ENCODE measurements at regions not wholly inside any gene's neighbourhood (a gene's known extent, or its start where the extent isn't known, plus 50 kb on each side); places are given as distances from the start of the nearest gene placed in this dataset.

- Histone ChIP-seq H2AFZ (ENCODE audit: low read depth, low read length) (no peak overlapping the region), H3K4me2 (ENCODE audit: low read length) (no peak overlapping the region), H3K9me2 (ENCODE audit: insufficient read depth, low read length) (no peaks in the 10 kb centered on the region), H3F3A (ENCODE audit: insufficient read depth, low read length, poor library complexity, severe bottlenecking) (no peaks in the 10 kb centered on the region), H3K9ac (ENCODE audit: low read length) (no peak overlapping the region), H3K79me2 (replicated peaks; ENCODE audit: insufficient read depth, low read length) (no peaks in the 10 kb centered on the region), H3K4me3 (ENCODE audit: low read length) (no peak overlapping the region), H3K9me3 (ENCODE audit: low read length) (no peaks in the 10 kb centered on the region), H4K20me1 (ENCODE audit: insufficient read depth) (no peaks in the 10 kb centered on the region), H3K36me3 (ENCODE audit: insufficient read depth, low read length) (no peaks in the 10 kb centered on the region), H3K27ac (ENCODE audit: low read length) (no peak overlapping the region), H3K27me3 (ENCODE audit: insufficient read depth, low read depth, low read length) (no peaks in the 10 kb centered on the region)
- TF ChIP-seq TAF1 (IDR thresholded peaks at IDR 0.05; ENCODE audit: low read depth): no peak
- TF ChIP-seq, protein P1, sequence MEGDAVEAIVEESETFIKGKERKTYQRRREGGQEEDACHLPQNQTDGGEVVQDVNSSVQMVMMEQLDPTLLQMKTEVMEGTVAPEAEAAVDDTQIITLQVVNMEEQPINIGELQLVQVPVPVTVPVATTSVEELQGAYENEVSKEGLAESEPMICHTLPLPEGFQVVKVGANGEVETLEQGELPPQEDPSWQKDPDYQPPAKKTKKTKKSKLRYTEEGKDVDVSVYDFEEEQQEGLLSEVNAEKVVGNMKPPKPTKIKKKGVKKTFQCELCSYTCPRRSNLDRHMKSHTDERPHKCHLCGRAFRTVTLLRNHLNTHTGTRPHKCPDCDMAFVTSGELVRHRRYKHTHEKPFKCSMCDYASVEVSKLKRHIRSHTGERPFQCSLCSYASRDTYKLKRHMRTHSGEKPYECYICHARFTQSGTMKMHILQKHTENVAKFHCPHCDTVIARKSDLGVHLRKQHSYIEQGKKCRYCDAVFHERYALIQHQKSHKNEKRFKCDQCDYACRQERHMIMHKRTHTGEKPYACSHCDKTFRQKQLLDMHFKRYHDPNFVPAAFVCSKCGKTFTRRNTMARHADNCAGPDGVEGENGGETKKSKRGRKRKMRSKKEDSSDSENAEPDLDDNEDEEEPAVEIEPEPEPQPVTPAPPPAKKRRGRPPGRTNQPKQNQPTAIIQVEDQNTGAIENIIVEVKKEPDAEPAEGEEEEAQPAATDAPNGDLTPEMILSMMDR (IDR thresholded peaks at IDR 0.05; ENCODE audit: poor library complexity, severe bottlenecking): no peak
- no peak for TF ChIP-seq SMC3 (conservative IDR thresholded peaks at IDR 0.05; ENCODE audit: poor library complexity)
- TF ChIP-seq, protein P2, sequence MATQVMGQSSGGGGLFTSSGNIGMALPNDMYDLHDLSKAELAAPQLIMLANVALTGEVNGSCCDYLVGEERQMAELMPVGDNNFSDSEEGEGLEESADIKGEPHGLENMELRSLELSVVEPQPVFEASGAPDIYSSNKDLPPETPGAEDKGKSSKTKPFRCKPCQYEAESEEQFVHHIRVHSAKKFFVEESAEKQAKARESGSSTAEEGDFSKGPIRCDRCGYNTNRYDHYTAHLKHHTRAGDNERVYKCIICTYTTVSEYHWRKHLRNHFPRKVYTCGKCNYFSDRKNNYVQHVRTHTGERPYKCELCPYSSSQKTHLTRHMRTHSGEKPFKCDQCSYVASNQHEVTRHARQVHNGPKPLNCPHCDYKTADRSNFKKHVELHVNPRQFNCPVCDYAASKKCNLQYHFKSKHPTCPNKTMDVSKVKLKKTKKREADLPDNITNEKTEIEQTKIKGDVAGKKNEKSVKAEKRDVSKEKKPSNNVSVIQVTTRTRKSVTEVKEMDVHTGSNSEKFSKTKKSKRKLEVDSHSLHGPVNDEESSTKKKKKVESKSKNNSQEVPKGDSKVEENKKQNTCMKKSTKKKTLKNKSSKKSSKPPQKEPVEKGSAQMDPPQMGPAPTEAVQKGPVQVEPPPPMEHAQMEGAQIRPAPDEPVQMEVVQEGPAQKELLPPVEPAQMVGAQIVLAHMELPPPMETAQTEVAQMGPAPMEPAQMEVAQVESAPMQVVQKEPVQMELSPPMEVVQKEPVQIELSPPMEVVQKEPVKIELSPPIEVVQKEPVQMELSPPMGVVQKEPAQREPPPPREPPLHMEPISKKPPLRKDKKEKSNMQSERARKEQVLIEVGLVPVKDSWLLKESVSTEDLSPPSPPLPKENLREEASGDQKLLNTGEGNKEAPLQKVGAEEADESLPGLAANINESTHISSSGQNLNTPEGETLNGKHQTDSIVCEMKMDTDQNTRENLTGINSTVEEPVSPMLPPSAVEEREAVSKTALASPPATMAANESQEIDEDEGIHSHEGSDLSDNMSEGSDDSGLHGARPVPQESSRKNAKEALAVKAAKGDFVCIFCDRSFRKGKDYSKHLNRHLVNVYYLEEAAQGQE (IDR thresholded peaks at IDR 0.05; ENCODE audit: borderline replicate concordance): no peak
- TF ChIP-seq MXI1 (conservative IDR thresholded peaks at IDR 0.05; ENCODE audit: poor library complexity, severe bottlenecking): no peak
- no peak for TF ChIP-seq RAD21 (conservative IDR thresholded peaks at IDR 0.05)
- no peak for TF ChIP-seq POLR2AphosphoS5 (IDR thresholded peaks at IDR 0.05)
- TF ChIP-seq EP300 (conservative IDR thresholded peaks at IDR 0.05; ENCODE audit: poor library complexity, severe bottlenecking): no peak
- no peak for TF ChIP-seq EZH2 (IDR thresholded peaks at IDR 0.05; ENCODE audit: borderline replicate concordance, insufficient read depth, low read length, poor library complexity, severe bottlenecking)
Observed at GRCh38 chr11:41866525-41866924, 407.1 kb upstream of the LRRC4C start.

GRCh38 chr11:41868606-41869005, 409.2 kb upstream of the LRRC4C start:
- Histone ChIP-seq H3K9me2 (ENCODE audit: insufficient read depth, low read length) (no peaks in the 10 kb centered on the region), H3K4me2 (ENCODE audit: low read length) (no peak overlapping the region), H3K27me3 (ENCODE audit: insufficient read depth, low read depth, low read length) (no peaks in the 10 kb centered on the region), H3K9ac (ENCODE audit: low read length) (no peak overlapping the region), H4K20me1 (ENCODE audit: insufficient read depth) (no peaks in the 10 kb centered on the region), H3K9me3 (ENCODE audit: low read length) (no peaks in the 10 kb centered on the region), H3K36me3 (ENCODE audit: insufficient read depth, low read length) (no peaks in the 10 kb centered on the region), H2AFZ (ENCODE audit: low read depth, low read length) (no peak overlapping the region), H3K79me2 (replicated peaks; ENCODE audit: insufficient read depth, low read length) (no peaks in the 10 kb centered on the region), H3F3A (ENCODE audit: insufficient read depth, low read length, poor library complexity, severe bottlenecking) (no peaks in the 10 kb centered on the region), H3K27ac (ENCODE audit: low read length) (no peak overlapping the region), H3K4me3 (ENCODE audit: low read length) (no peak overlapping the region)
- TF ChIP-seq, protein P1 (IDR thresholded peaks at IDR 0.05; ENCODE audit: poor library complexity, severe bottlenecking): no peak
- TF ChIP-seq MXI1 (conservative IDR thresholded peaks at IDR 0.05; ENCODE audit: poor library complexity, severe bottlenecking): no peak
- no peak for TF ChIP-seq RAD21 (conservative IDR thresholded peaks at IDR 0.05)
- no peak for TF ChIP-seq TAF1 (IDR thresholded peaks at IDR 0.05; ENCODE audit: low read depth)
- TF ChIP-seq EZH2 (IDR thresholded peaks at IDR 0.05; ENCODE audit: borderline replicate concordance, insufficient read depth, low read length, poor library complexity, severe bottlenecking): no peak
- no peak for TF ChIP-seq SMC3 (conservative IDR thresholded peaks at IDR 0.05; ENCODE audit: poor library complexity)
- TF ChIP-seq EP300 (conservative IDR thresholded peaks at IDR 0.05; ENCODE audit: poor library complexity, severe bottlenecking): no peak
- TF ChIP-seq, protein P2 (IDR thresholded peaks at IDR 0.05; ENCODE audit: borderline replicate concordance): no peak
- TF ChIP-seq POLR2AphosphoS5 (IDR thresholded peaks at IDR 0.05): no peak
